H1 (cell line): ENCODE measurements at regions not wholly inside any gene's neighbourhood (a gene's known extent, or its start where the extent isn't known, plus 50 kb on each side); places are given as distances from the start of the nearest gene placed in this dataset.

Experiments
- CTCF ChIP-seq, 3 experiments: IDR thresholded peaks; 1 replicate in 2 of 3; 2 replicates in 1 of 3; pipeline versions ENCODE4 v1.5.1 to v1.6.1; 2011; ENCODE audit warnings: low read length in 3 of 3, mild to moderate bottlenecking in 3 of 3, inconsistent platforms in 2 of 3, low read depth in 1 of 3, moderate library complexity in 1 of 3; ENCODE audit not compliant: insufficient read depth in 1 of 3; ENCODE audit errors: control extremely low read depth in 1 of 3
- EZH2 ChIP-seq: fragments of 200-600 bp; sonication (generic); IDR thresholded peaks from 2 replicates; pipeline ENCODE4 v1.7.1; 2012; ENCODE audit warnings: low read depth, mild to moderate bottlenecking, moderate library complexity, low read length, inconsistent platforms; ENCODE audit not compliant: severe bottlenecking
- GTF2F1 ChIP-seq: IDR thresholded peaks from 2 replicates; pipeline ENCODE4 v1.6.1; 2012; ENCODE audit warnings: low read depth, low read length, improper control_type of control experiment, borderline replicate concordance
- POLR2A ChIP-seq, 2 experiments: IDR thresholded peaks; 1 replicate in 1 of 2; 2 replicates in 1 of 2; pipeline ENCODE4 v1.6.1; 2011; ENCODE audit warnings: low read depth in 2 of 2, low read length in 2 of 2, mild to moderate bottlenecking in 2 of 2; ENCODE audit errors: control extremely low read depth in 1 of 2
- RFX5 ChIP-seq: IDR thresholded peaks from 2 replicates; pipeline ENCODE4 v1.6.1; 2011; ENCODE audit warnings: low read depth, low read length, improper control_type of control experiment, borderline replicate concordance
- SUZ12 ChIP-seq: fragments of 200-600 bp; sonication (generic); IDR thresholded peaks from 2 replicates; pipeline ENCODE4 v1.6.1; 2012; ENCODE audit warnings: mild to moderate bottlenecking, inconsistent platforms, low read length, moderate library complexity, mixed read lengths

DNA sequence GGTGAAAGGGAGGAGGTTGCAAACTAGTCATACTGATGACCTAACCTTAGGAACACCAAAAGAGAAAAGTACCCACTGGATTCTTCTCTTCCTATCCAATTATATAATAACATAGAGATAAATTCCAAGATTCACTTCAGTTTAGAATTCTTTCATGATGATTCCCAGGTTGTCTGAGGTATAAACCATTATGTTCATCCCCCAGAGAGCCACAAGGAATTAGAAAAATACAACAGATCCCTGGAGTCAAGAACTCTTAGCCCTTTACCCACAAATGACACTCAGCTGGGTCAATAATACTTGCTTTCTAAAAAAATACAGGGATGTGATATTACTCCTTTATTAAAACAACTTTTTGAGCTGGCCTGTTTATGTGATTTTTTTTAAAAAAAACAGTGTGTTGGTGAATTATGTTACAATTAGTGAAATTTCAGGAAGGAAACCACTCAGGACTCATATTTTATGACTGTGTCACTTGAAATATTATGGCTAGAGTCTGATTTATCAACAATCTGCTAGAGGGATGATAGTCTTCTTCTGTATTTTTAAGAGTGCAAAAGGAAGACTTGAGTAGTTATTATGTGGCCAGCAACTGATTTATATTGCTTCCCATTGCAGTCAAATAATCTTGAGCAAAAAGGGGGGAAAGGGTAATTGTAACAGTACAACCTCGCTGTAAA is 338.2 kb downstream of the NFIB start:
- TF ChIP-seq POLR2A (IDR thresholded peaks at IDR 0.05; ENCODE audit: control extremely low read depth in 1 of 2, low read depth in 2 of 2, low read length in 2 of 2) (no peak), RFX5 (no peak), SUZ12 (no peak), GTF2F1 (no peak), EZH2 (no peak), CTCF (IDR thresholded peaks at IDR 0.05; ENCODE audit: control extremely low read depth in 1 of 3, insufficient read depth in 1 of 3, low read depth in 1 of 3, low read length in 3 of 3) (no peak)
